Limb (tissue), 2 donors: ENCODE measurements at regions not wholly inside any gene's neighbourhood (a gene's known extent, or its start where the extent isn't known, plus 50 kb on each side); places are given as distances from the start of the nearest gene placed in this dataset.

Experiments used
- DNase-seq, 2 donors: peaks; one replicate each; pipeline ENCODE4 v3.0.0-alpha.2; 2016; ENCODE audit errors: extremely low spot score in 2 of 2

DNA sequence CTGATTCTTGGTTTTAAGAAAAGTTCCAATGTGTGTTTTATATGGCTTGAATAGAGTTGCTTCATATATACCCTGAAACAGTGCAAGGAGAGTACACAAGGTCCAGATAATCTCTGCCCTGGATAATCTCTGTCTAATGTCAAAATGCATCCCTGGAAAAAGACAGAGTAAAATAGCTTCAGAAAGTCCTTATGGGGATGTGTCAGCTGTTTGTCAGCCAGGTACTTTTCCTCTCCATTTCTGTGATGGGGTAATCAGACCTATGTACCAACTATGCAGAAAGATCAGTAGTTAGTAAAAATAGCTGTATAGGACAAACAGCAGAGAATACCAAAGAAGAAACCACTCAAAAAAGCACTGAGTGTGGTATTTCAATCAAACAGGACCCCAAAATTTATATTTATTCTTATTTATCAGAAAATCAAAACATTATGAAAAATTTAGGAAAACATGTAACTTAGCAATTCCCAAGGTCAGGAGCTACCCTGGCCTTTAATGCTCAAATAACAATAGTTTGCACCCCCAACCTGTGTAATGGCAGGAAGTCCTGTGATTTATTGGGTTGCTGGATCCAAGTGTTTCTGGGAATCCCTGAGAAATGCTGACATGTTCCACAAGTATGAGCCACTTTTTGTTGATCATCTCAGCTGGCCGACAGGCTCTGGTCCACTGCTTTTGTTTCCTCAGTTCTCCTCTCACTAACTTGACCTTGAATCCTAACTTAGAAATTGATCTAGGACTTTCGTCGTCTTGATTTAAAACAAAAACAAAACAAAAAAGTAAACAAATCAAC lies 69.6 kb downstream of the MDH1 start:
- DNase-seq: no peak

DNA sequence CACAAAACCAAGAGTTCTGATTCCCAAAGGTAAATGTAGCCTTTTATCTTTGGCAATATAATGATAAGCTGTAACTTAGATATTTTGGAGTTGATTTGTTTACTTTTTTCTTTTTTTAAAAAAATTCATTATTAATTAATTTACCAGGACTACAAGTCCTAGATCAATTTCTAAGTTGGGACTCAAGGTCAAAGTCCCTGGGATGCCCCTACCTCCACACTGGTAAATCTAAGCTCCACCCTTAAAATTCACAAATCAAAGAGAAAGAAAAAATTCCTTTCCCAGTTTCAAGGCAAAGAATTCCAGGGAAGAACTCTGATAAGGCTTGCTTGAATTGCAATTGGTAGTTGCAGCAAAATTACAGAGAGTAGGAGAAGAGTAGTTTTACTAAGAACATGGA lies 71.3 kb downstream of the MDH1 start:
- DNase-seq: no peak

DNA sequence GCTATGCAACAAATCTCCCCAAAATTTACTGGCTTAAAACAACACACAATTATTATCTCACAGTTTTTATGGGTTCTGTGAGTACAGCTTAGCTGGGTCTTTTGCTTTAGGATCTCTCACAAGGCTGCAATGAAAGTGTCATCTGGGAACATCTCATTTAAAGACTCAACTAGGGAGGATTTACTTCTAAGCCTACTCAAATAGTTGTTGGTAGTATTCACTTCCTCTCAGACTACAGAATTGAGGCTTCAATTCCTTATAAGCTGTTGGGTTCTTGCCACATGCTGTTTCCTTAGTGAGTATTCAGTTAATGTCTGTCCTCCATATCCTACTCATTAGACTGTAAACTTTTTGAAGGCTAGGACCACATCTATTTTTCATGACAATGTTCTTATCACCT lies 72.3 kb downstream of the MDH1 start:
- no peak for DNase-seq

DNA sequence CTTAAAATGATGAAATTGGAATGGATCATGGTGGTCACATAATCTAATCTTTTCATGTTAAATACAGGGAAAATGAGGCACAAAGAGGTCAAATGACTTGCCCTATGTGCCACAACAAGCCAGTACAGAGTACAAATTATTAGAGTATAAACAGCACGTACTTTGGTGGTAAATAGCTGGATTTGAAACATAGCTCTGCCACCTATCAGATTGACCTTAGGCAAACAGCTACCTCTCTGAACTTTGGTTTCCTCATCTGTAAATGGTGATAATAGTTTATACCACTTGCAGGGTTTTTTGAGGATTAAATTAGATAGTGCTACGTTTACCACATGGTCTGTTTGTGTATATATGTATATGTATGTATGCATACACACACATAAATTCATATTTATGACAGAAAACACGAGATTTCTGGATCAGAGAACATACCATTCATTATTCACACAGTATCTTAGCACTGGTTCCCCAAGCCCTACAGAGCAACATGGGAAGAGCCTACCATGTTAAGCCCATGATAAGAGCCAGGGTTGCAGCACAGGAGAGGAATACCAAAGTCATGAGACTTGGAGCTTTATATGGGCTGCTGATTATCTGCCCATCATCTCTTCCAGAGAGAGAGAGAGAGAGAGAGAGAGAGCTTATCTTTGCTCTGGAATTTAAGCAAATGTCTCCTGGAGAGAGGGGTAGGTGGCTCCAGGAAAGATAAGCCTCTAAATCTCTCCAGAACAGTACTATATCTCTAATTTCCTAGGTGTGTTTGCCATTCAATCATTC lies 73.5 kb downstream of the MDH1 start:
- no peak for DNase-seq

GRCh38 chr2:63663013-63663864 lies 74.5 kb downstream of the MDH1 start:
- DNase-seq: no peak

DNA sequence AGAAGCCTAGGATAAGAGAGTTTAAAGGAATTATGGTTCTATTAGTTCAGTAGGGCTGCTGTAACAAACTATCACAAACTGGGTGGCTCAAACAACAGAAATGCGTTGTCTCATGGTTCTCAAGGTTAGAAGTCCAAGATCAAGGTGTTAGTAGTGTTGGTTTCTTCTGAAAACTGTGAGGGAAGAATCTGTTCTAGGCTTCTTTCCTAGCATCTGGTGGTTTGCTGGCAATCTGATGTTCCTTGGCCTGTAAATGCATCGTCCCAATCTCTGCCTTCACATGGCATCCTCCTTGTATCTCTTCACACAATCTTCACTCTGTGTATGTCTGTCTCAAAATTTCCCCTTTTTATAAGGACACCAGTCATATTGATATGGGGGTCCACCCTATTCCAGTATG lies 76.3 kb downstream of the MDH1 start:
- no peak for DNase-seq

GRCh38 chr2:63665846-63666475 lies 77.2 kb downstream of the MDH1 start:
- DNase-seq: peak in 1 of 2 donors; percentile 49

- DNase-seq: no peak
Observed at GRCh38 chr2:63667132-63667700, 78.5 kb downstream of the MDH1 start.

DNA sequence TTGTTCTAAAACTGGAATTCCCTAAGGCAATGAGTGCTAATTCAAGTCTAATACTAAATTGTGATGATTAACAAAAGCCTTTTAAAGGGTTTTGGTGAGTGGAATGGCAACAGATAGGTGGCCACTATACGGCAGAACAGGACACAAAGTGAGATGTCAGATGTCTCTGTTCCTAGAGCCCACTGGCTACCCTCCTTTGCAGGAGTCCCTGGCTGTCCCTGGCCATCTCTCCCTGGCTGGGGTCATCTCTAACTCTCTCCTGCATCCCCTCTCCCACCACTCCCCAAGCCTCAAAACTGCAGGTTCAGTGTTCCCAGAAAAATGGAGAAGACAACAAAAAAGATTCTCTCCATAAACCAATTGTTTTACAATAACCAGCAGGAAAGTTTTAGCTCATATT lies 79.2 kb downstream of the MDH1 start:
- DNase-seq: no peak

- DNase-seq: no peak
Observed at GRCh38 chr2:63668466-63668865, 79.7 kb downstream of the MDH1 start.

DNA sequence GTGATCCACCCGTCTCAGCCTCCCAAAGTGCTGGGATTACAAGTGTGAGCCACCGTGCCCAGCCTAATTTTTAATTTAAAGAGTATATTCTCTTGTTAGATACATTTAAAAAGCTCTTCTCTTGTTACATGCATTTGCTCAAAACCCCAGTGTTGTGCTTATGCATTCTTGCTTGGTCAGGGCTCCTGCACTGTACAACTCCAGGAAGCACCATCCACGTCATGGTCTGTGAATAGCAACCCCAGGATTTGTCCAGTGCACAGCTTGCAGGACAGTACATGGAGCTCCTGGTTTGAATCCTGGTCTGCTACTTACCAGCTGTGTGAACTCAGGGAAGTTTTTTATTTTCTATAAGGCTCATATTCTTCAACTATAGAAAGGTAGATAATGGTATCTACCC lies 80.8 kb downstream of the MDH1 start:
- DNase-seq: no peak

- no peak for DNase-seq
Observed at GRCh38 chr2:63673865-63674533, 85.2 kb downstream of the MDH1 start.

DNA sequence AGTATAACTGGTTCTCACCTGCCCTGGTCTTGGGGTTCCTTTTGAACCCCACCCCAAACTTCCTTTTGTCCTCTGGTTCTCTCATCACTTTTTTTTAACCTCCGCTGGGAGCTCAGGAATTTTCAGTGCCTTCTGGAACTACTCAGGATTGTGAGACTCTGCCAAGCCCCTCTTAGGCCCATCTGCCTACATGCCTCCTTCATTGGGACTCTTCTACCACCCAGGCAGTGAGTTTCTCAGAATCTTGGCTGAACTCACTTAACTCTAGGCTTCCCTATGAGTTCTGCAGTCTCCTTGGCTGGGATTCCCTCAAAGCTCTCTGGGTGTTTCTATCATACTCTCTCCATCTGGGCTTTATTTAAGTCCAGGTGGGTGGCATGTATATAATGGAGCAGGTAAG lies 86.3 kb downstream of the MDH1 start:
- no peak for DNase-seq

DNA sequence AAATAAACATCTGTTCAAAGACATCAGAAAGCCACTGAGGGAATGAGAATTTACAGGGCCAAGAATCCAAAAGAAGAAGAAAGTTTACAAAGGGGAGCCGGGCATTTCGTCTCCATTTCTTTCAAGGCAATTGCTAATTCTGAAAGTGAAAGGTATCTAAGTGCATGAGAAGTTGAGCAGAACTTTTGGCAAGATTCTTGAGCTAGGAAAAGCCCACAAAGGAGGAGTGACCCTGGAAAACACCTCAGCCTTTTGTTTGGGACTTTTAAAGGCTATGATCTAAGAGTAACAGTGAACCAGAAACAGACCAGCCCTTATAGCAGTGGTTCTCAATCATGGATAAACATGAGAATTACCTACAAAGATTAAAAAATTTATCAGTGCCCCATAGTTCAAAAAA lies 87.4 kb downstream of the MDH1 start:
- no peak for DNase-seq

DNA sequence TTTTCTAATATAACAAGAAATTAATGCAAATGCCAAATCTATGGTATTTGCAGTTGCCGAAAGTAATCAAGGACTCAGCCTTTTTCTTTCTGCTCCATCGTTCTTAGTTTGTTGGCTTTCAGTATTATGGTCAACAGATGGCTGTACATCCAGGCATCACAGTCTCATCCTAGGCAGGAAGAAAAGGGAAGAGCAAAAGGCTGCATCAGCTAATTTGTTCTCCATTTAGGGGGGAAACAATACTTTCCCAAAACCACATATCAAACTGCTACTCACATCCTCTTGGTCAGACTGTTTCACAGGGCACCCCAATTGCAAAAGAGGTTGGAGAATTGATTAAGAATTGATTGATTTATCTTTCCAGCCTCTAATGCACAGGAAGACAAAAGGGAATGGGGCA lies 89.3 kb downstream of the MDH1 start:
- DNase-seq: no peak

DNA sequence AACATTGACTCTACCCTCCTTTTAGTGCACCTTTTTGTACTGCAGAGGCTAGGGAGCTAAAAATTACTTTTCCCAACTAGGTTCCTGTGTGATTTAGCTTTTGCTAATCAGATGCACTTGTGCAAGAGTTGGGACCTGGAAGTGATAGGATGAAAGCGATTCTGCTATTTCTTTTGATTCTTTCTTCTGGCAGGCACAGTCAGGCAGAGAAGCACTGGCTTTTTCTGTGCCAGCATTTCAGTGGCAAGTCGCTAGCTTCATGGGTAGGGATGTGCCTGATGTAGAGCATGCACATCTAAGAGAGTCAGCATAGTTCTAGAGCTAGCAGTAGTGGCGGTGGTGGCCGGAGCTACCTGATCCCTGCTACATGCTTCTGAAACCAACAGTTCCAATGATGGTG lies 89.8 kb downstream of the MDH1 start:
- no peak for DNase-seq

- no peak for DNase-seq
Observed at GRCh38 chr2:63679252-63679855, 90.6 kb downstream of the MDH1 start.

GRCh38 chr2:63680455-63680854 lies 91.7 kb downstream of the MDH1 start:
- DNase-seq: no peak

- DNase-seq: no peak
Observed at GRCh38 chr2:63681896-63682295, 93.1 kb downstream of the MDH1 start.

- DNase-seq: peak in 1 of 2 donors; percentile 73
Observed at GRCh38 chr2:63692002-63692606, 103.3 kb downstream of the MDH1 start.
